CD4-positive, alpha-beta T cell (primary cell): ENCODE measurements at regions not wholly inside any gene's neighbourhood (a gene's known extent, or its start where the extent isn't known, plus 50 kb on each side); places are given as distances from the start of the nearest gene placed in this dataset.

ENCODE experiments used
- ATAC-seq: fragments of 200-7000 bp; cut with Tn5 transposase; one replicate; pipeline ENCODE4 v1.10.0; 2022; ENCODE audit warnings: mild to moderate bottlenecking; ENCODE audit not compliant: poor library complexity
- CTCF ChIA-PET: fragments of 350-600 bp; sonication (Branson Sonifier 250); formaldehyde crosslinking; loops from one replicate; lab custom pipeline; 2021; ENCODE audit warnings: antibody characterized with exemption, inconsistent platforms; lab: Charles Lee
- POLR2A ChIA-PET: fragments of 350-600 bp; sonication (Branson Sonifier 250); formaldehyde crosslinking; loops from one replicate; lab custom pipeline; 2021; ENCODE audit warnings: antibody characterized with exemption, inconsistent platforms; lab: Charles Lee
- DNase-seq, 14 experiments: peaks; one replicate each; pipeline ENCODE4 v3.0.0-alpha.2; 2013 to 2020; ENCODE audit warnings: mixed read lengths in 2 of 14
- H3K27ac ChIP-seq, 2 donors: one replicate each; pipeline versions ENCODE4 v1.5.1 to v1.7.0; 2013; ENCODE audit warnings: low read length in 2 of 2, low read depth in 1 of 2, mild to moderate bottlenecking in 1 of 2
- H3K27me3 ChIP-seq, 2 experiments: 1 replicate in 1 of 2; 2 replicates in 1 of 2; pipeline versions ENCODE4 v1.6.1 to v1.7.0; 2013; ENCODE audit warnings: low read length in 2 of 2, control low read depth in 1 of 2, mild to moderate bottlenecking in 1 of 2, moderate library complexity in 1 of 2; ENCODE audit not compliant: insufficient read depth in 2 of 2, control insufficient read depth in 1 of 2
- H3K36me3 ChIP-seq: one replicate; pipeline ENCODE4 v1.6.1; 2013; ENCODE audit warnings: low read length, control low read depth; ENCODE audit not compliant: insufficient read depth
- H3K4me1 ChIP-seq: one replicate; pipeline ENCODE4 v1.6.1; 2013; ENCODE audit warnings: low read length, control low read depth; ENCODE audit not compliant: insufficient read depth
- H3K4me3 ChIP-seq: one replicate; pipeline ENCODE4 v1.5.1; 2013; ENCODE audit warnings: mild to moderate bottlenecking, low read length, moderate library complexity
- H3K9me3 ChIP-seq, 2 experiments: 1 replicate in 1 of 2; 2 replicates in 1 of 2; pipeline versions ENCODE4 v1.6.1 to v1.7.0; 2013; ENCODE audit warnings: low read length in 2 of 2, mild to moderate bottlenecking in 2 of 2, control low read depth in 1 of 2, moderate library complexity in 1 of 2; ENCODE audit not compliant: control insufficient read depth in 1 of 2, insufficient read depth in 1 of 2
- H3K27ac Mint-ChIP-seq: one replicate; pipeline ENCODE4 v1.8.0; 2020; ENCODE audit warnings: mixed read lengths
- H3K27me3 Mint-ChIP-seq: one replicate; pipeline ENCODE4 v1.8.0; 2021; ENCODE audit warnings: mixed read lengths
- H3K36me3 Mint-ChIP-seq: one replicate; pipeline ENCODE4 v1.8.0; 2021; ENCODE audit warnings: low read depth, mixed read lengths
- H3K4me1 Mint-ChIP-seq: one replicate; pipeline ENCODE4 v1.8.0; 2021; ENCODE audit warnings: low read depth, mixed read lengths
- H3K4me3 Mint-ChIP-seq: one replicate; pipeline ENCODE4 v1.8.0; 2020; ENCODE audit warnings: mild to moderate bottlenecking, mixed read lengths
- H3K9me3 Mint-ChIP-seq: one replicate; pipeline ENCODE4 v1.8.0; 2020; ENCODE audit warnings: mixed read lengths
- intact Hi-C, 2 experiments: fragments of 100-400 bp; cut with DNase I in 1 of 2; cut with micrococcal nuclease in 1 of 2; formaldehyde crosslinking; loops; one replicate each; pipeline versions ENCODE4 v1.15.1 to v1.9.0; 2023 to 2025; cut with DNase I, micrococcal nuclease
- TF ChIP-seq, protein P1 (sequence below): fragments of 200-600 bp; IDR thresholded peaks from one replicate; pipeline ENCODE4 v1.8.0; 2022; ENCODE audit warnings: antibody characterized with exemption, mild to moderate bottlenecking

DNA sequence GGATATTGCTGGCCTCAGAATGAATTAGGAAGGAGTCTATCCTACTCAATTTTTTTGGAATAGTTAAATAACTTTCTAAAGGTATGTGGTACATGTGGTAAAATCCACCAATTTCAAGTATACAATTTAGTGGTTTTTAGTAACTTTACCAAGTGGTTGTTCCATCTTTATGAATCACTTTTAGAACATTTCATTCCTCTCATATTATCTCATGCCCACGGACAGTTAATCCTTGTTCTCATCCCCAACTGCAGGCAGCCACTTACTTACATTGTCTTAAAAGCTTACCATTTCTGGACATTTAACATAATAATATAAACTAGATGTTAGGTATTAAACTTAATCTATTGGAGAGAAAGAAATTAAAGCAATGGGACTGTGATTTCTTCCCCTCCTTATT lies 146.3 kb upstream of the ZC3H15 start:
- H3K9me3 Mint-ChIP-seq = peaks cover 12% of the 10 kb centered on the region
- intact Hi-C loops = no loop called here
- Histone ChIP-seq H3K4me1 (no peaks in the 10 kb centered on the region), H3K36me3 (no peaks in the 10 kb centered on the region), H3K27ac (no peak overlapping the region), H3K9me3 (peaks cover 0 to 5% of the 10 kb centered on the region in 2 experiments), H3K27me3 (no peaks in the 10 kb centered on the region), H3K4me3 (no peak overlapping the region)
- H3K4me1 Mint-ChIP-seq = no peaks in the 10 kb centered on the region
- ATAC-seq (no peak), DNase-seq (no peak)
- H3K36me3 Mint-ChIP-seq = peaks cover 29% of the 10 kb centered on the region
- ChIA-PET POLR2A (no interaction called here), CTCF (no interaction called here)
- no peak overlapping the region for H3K4me3 Mint-ChIP-seq
- TF ChIP-seq, protein P1, sequence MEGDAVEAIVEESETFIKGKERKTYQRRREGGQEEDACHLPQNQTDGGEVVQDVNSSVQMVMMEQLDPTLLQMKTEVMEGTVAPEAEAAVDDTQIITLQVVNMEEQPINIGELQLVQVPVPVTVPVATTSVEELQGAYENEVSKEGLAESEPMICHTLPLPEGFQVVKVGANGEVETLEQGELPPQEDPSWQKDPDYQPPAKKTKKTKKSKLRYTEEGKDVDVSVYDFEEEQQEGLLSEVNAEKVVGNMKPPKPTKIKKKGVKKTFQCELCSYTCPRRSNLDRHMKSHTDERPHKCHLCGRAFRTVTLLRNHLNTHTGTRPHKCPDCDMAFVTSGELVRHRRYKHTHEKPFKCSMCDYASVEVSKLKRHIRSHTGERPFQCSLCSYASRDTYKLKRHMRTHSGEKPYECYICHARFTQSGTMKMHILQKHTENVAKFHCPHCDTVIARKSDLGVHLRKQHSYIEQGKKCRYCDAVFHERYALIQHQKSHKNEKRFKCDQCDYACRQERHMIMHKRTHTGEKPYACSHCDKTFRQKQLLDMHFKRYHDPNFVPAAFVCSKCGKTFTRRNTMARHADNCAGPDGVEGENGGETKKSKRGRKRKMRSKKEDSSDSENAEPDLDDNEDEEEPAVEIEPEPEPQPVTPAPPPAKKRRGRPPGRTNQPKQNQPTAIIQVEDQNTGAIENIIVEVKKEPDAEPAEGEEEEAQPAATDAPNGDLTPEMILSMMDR = no peak
- H3K27me3 Mint-ChIP-seq = no peaks in the 10 kb centered on the region
- H3K27ac Mint-ChIP-seq = no peak overlapping the region

DNA sequence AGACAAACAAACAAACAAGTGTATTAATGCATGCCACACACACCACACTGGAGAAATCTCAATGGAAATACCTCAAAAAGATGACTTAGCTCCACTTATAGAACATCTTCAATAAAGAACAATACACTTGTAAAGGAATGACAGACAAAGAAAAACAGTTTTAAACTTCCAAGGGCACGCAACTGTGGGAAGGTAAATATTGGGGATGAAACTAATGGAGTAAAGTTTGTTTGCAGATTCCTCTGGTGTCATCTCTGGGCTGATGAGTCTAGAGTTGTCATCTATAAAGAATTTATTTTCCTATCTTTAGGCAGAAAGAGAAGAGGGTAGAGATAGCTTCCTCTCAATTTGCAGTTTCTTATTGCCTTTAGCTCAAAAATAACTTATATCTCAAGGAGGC lies 144.0 kb upstream of the ZC3H15 start:
- H3K27me3 Mint-ChIP-seq = no peaks in the 10 kb centered on the region
- DNase-seq (no peak), ATAC-seq (no peak)
- ChIA-PET POLR2A (no interaction called here), CTCF (no interaction called here)
- no peak overlapping the region for H3K27ac Mint-ChIP-seq
- Histone ChIP-seq H3K27me3 (no peaks in the 10 kb centered on the region), H3K9me3 (peaks cover 0 to 5% of the 10 kb centered on the region in 2 experiments), H3K4me1 (no peaks in the 10 kb centered on the region), H3K4me3 (no peak overlapping the region), H3K27ac (no peak overlapping the region), H3K36me3 (no peaks in the 10 kb centered on the region)
- peaks cover 39% of the 10 kb centered on the region for H3K36me3 Mint-ChIP-seq
- intact Hi-C loops = no loop called here
- peaks cover 12% of the 10 kb centered on the region for H3K9me3 Mint-ChIP-seq
- no peak overlapping the region for H3K4me3 Mint-ChIP-seq
- TF ChIP-seq, protein P1 = no peak
- no peaks in the 10 kb centered on the region for H3K4me1 Mint-ChIP-seq

DNA sequence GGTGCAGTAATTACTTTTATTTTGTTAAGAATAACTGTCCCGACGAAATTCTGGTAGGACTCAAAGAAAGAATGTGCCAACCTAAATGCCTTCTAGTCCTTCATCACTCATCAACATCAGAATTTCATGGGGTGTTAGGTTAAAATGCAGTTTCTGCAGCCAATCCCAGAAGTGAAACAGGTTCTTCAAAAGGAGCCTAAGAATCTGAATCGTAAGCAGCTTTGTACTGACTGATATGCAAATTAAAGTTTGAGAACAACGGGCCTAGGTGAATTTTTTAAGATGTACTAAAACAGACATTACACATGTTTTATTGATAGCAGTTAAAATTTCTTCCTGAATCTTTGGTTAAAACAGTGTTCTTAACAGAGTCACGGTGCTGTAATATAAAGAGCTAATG lies 140.3 kb upstream of the ZC3H15 start:
- ChIA-PET POLR2A (no interaction called here), CTCF (no interaction called here)
- DNase-seq = no peak
- Histone ChIP-seq H3K27me3 (no peaks in the 10 kb centered on the region), H3K36me3 (no peaks in the 10 kb centered on the region), H3K4me1 (no peaks in the 10 kb centered on the region), H3K9me3 (peaks cover 0 to 5% of the 10 kb centered on the region in 2 experiments), H3K27ac (no peak overlapping the region), H3K4me3 (no peak overlapping the region)
- Mint-ChIP-seq H3K9me3 (peaks cover 12% of the 10 kb centered on the region), H3K36me3 (peaks cover 37% of the 10 kb centered on the region), H3K27me3 (no peaks in the 10 kb centered on the region), H3K4me3 (no peak overlapping the region), H3K27ac (no peak overlapping the region), H3K4me1 (no peaks in the 10 kb centered on the region)
- intact Hi-C loops = no loop called here
- no peak for ATAC-seq
- TF ChIP-seq, protein P1 = no peak
